SK-N-SH treated with all-trans-retinoic acid at 6 μM for 48 hours (cell line): ENCODE measurements at regions not wholly inside any gene's neighbourhood (a gene's known extent, or its start where the extent isn't known, plus 50 kb on each side); places are given as distances from the start of the nearest gene placed in this dataset.

ENCODE experiments used
- OSR1 ChIP-seq: fragments of 250-450 bp; sonication (Bioruptor Pico); IDR thresholded peaks from 2 replicates; pipeline ENCODE4 v1.8.0; 2022; ENCODE audit warnings: moderate library complexity, mild to moderate bottlenecking, inconsistent platforms
- TCF4 ChIP-seq: fragments of 250-450 bp; sonication (Bioruptor Pico); IDR thresholded peaks from 2 replicates; pipeline ENCODE4 v1.8.0; 2021; ENCODE audit warnings: mild to moderate bottlenecking, moderate library complexity, borderline replicate concordance
- ZNF8 ChIP-seq: fragments of 450-650 bp; formaldehyde crosslinking; IDR thresholded peaks from 2 replicates; pipeline ENCODE4 v1.5.0; 2020; ENCODE audit warnings: mild to moderate bottlenecking, moderate library complexity

DNA sequence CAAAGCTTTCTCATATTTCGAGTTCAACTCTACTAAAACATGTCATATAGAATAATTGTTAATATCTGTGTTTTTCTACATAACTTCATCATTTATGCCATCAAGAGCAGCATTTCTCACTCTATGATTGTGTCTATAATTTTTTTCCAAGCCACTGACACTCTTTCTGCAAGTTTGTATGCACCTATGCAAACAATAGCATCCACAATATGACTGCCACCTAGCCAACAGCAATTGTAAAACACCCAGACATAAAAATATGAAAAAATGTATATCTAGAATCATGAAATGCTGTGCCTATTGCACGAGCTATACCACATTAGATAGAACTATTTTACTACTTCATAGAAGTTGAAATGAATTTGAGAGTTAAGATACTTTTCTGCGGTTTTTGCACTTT, 286.5 kb upstream of the MARCKS start:
- TF ChIP-seq TCF4 (CRISPR knock-in tag) (no peak), ZNF8 (CRISPR knock-in tag) (no peak), OSR1 (CRISPR knock-in tag) (no peak)
